RWPE2 (cell line): ENCODE measurements at regions not wholly inside any gene's neighbourhood (a gene's known extent, or its start where the extent isn't known, plus 50 kb on each side); places are given as distances from the start of the nearest gene placed in this dataset.

Experiments used
- ATAC-seq: fragments of 200-7000 bp; cut with Tn5 transposase; 3 replicates; pipeline ENCODE4 v1.9.1; 2021; ENCODE audit warnings: low read depth
- DNase-seq: peaks from one replicate; pipeline ENCODE4 v3.0.0-alpha.2; 2020; ENCODE audit warnings: low spot score
- H3K27ac ChIP-seq: fragments of 450-650 bp; 2 replicates; pipeline ENCODE4 v1.5.1; 2017; ENCODE audit warnings: mild to moderate bottlenecking; ENCODE audit not compliant: poor library complexity, severe bottlenecking
- H3K27me3 ChIP-seq: fragments of 250-450 bp; sonication (Bioruptor Pico); 2 replicates; pipeline ENCODE4 v1.5.1; 2021; ENCODE audit warnings: mild to moderate bottlenecking, moderate library complexity; ENCODE audit not compliant: insufficient read depth, poor library complexity, severe bottlenecking
- H3K36me3 ChIP-seq: fragments of 250-450 bp; sonication (Bioruptor Pico); 2 replicates; pipeline ENCODE4 v1.5.1; 2020; ENCODE audit warnings: low read depth, mild to moderate bottlenecking, moderate library complexity
- H3K4me1 ChIP-seq: fragments of 250-450 bp; sonication (Bioruptor Pico); 2 replicates; pipeline ENCODE4 v1.5.1; 2021; ENCODE audit warnings: mild to moderate bottlenecking, moderate library complexity; ENCODE audit not compliant: insufficient read depth, poor library complexity, severe bottlenecking
- H3K4me3 ChIP-seq: fragments of 250-450 bp; sonication (Bioruptor Pico); 2 replicates; pipeline ENCODE4 v1.5.1; 2021; ENCODE audit warnings: mild to moderate bottlenecking, moderate library complexity; ENCODE audit not compliant: severe bottlenecking
- H3K9me3 ChIP-seq: fragments of 250-450 bp; sonication (Bioruptor Pico); 2 replicates; pipeline ENCODE4 v1.5.1; 2021; ENCODE audit warnings: mild to moderate bottlenecking, moderate library complexity; ENCODE audit not compliant: severe bottlenecking
- CTCF ChIP-seq: fragments of 450-650 bp; IDR thresholded peaks from one replicate; pipeline ENCODE4 v1.5.1; 2017; ENCODE audit warnings: mild to moderate bottlenecking, moderate library complexity; ENCODE audit not compliant: poor library complexity, severe bottlenecking

GRCh38 chr3:194877291-194878119 is 191.8 kb downstream of the FAM43A start:
- no peak overlapping the region for H3K4me3 ChIP-seq
- no peaks in the 10 kb centered on the region for H3K9me3 ChIP-seq
- no peaks in the 10 kb centered on the region for H3K36me3 ChIP-seq
- DNase-seq: no peak
- no peak for ATAC-seq
- TF ChIP-seq CTCF: no peak
- H3K27ac ChIP-seq: no peak overlapping the region
- no peaks in the 10 kb centered on the region for H3K27me3 ChIP-seq
- H3K4me1 ChIP-seq: peaks cover 9% of the 10 kb centered on the region

GRCh38 chr3:194879126-194879877 is 193.6 kb downstream of the FAM43A start:
- no peaks in the 10 kb centered on the region for H3K9me3 ChIP-seq
- H3K27me3 ChIP-seq: no peaks in the 10 kb centered on the region
- H3K4me1 ChIP-seq: no peaks in the 10 kb centered on the region
- DNase-seq: no peak
- H3K4me3 ChIP-seq: no peak overlapping the region
- H3K36me3 ChIP-seq: no peaks in the 10 kb centered on the region
- H3K27ac ChIP-seq: no peak overlapping the region
- no peak for TF ChIP-seq CTCF
- ATAC-seq: no peak

- Histone ChIP-seq H3K27ac (no peak overlapping the region), H3K9me3 (no peaks in the 10 kb centered on the region), H3K27me3 (no peaks in the 10 kb centered on the region), H3K36me3 (no peaks in the 10 kb centered on the region), H3K4me3 (no peak overlapping the region), H3K4me1 (no peaks in the 10 kb centered on the region)
- no peak for TF ChIP-seq CTCF
- no peak for ATAC-seq
- no peak for DNase-seq
These were observed 194.6 kb downstream of the FAM43A start for GRCh38 chr3:194879991-194880939.

GRCh38 chr3:194880940-194881925 is 195.6 kb downstream of the FAM43A start:
- ATAC-seq (no peak), DNase-seq (no peak)
- no peak overlapping the region for H3K27ac ChIP-seq
- no peak overlapping the region for H3K4me3 ChIP-seq
- H3K9me3 ChIP-seq: no peaks in the 10 kb centered on the region
- TF ChIP-seq CTCF: no peak
- no peaks in the 10 kb centered on the region for H3K27me3 ChIP-seq
- H3K36me3 ChIP-seq: no peaks in the 10 kb centered on the region
- no peaks in the 10 kb centered on the region for H3K4me1 ChIP-seq
